CD4-positive, alpha-beta T cell treated with Interleukin-6 for 4 hours (primary cell): ENCODE measurements at regions not wholly inside any gene's neighbourhood (a gene's known extent, or its start where the extent isn't known, plus 50 kb on each side); places are given as distances from the start of the nearest gene placed in this dataset.

ENCODE experiments used
- DNase-seq: peaks from one replicate; pipeline ENCODE4 v3.0.0-alpha.2; 2020; ENCODE audit warnings: mixed read lengths

DNA sequence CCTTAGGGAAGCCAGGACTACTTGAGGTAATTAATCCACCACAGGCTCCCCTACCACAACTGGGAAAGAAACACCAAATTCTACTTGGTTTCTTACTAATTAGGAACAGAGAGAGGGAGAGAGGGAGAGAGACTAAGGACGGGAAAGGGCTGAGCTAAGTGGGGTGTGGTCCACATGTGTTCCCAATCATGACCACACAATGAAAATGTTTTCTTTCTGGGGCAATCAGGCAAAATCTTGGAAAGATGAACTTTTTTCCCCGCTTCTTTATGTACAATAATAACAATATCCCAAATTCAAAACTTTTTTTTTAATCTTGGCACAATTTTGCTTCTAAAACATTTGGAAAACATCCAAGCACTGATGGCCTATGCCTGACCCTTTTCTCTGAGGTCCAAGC lies 734.4 kb downstream of the MAFB start:
- DNase-seq: no peak

DNA sequence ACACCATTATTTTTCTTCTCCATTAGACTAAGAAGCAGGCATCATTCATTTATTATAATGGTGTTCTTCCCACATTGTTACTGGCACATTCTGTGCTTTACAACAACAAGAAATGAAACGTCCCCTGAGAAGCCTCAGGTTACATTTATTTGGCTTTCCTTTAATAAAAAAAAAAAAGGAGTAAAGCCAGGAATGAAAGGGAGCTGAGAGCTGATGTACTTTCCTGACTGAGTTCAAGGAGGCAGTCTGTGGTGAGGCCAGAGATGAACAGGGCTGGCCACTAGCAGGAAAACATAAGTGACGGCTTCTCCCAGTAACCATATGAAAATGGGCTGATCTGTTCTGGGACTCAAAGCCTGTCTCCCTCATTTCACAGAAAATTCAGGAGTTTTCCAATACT lies 742.1 kb downstream of the MAFB start:
- no peak for DNase-seq

DNA sequence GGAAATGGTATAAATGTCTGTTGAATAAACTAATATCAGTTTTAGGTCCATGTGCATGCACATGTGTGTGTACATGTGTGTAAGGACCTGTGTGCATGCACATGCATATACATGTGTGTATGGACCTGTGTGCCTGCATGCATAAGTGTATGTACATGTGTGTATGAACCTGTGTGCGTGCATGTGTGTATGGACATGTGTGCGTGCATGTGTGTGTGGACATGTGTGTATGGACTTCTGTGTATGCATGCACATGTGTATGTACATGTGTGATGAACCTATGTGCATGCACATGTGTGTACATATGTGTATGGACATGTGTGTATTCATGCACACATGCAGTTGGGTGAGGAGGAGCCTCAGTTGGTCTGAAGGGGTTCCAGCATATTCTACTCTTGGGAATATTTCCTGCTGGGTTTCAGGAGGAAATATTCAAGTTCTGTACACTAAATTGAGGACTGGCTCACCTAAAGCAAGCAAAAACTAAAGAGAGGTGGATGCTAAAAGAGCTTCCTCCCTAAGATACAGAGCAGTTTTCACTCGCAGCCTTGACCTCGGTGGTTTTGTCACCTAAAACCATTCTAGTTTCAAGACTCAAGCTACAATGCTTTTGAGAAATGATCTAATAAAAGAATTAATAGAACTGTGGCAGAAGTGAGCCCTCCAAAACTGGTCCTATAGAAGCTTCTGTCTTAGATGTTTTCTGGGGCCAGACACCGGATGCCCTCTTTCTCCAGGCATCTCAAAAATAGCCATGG lies 742.8 kb downstream of the MAFB start:
- no peak for DNase-seq

DNA sequence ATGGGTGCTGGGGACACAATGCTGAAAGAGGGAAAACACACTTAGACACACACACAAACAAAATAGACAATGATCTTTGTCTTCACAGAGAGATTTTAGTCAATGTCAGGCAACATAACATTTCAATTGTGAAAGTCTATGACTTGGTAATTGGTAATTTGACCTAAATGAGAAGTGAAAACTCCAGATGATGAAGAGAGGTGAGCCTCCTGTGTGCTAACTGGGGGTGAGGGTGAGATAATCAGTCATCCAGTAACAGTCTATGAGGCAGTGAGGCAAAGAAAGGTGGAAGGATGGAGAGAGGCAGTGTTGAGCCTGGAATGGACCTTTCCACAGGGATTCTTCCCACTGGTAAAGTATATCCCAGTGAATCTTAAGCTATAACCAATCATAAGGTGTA lies 744.2 kb downstream of the MAFB start:
- DNase-seq: no peak

DNA sequence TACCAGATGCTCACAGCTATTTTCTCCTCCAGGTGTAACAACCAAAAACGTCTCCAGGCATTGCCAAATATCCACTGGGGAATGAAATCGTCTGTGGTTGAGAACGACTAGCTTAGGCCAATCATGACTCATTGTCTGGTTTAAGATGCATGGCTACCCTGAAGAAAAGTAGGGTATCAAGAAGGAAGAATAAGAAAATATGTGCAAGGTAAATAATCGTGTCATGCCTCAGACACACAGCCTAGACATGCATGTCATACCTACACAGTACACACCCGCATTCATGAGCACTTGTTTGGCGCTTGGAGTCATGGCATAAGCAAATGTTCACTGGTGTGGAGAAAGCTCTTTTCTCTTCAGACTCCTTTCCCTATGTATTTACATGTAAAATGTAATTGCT lies 745.7 kb downstream of the MAFB start:
- DNase-seq: no peak

DNA sequence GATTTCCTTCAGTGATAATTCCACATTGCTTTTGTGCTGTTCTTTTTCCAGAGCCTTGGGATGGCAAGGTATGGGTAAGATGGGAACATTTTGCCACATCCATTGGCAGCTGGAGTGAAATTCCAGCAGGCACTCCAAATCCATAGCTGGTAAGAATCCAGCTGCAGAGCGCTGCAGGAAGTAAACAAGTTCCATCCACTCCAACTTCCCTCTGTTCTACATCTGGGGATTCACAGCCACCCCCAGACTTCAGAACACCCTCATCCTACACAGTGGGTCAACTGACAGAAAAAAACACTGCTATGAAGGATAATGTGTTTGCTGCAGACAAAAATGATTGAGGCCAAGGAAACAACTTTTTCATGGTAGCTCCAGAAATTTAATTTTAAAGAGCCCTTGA lies 747.8 kb downstream of the MAFB start:
- DNase-seq: no peak

DNA sequence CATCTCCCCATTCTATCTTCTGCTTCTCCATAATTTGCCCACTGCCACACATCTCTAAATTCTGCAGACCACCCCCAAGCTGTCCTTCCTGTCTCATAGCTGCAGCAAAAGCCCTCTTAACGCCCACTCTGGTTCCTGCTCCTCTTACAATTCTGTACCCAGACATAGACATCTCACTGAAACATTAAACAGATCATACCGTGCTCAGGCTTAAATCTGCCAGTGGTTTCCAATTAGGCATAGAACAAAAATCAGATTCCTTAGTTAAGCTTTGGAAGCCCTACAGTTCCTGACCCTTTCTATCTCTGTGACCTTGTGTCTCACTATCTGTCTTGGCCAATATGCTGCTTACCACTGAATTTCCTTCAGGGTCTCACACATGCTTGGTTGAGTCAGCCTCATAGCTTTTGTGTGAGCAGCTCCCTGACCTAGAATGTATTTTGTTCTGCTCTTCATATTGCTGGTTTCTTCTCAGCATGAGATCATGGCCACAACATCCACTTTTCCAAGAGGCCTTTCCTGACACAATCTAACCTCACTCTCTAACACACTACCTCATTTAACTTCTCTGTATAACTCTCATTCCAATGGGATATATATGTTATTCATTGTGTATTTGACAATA lies 749.7 kb downstream of the MAFB start:
- DNase-seq: no peak

DNA sequence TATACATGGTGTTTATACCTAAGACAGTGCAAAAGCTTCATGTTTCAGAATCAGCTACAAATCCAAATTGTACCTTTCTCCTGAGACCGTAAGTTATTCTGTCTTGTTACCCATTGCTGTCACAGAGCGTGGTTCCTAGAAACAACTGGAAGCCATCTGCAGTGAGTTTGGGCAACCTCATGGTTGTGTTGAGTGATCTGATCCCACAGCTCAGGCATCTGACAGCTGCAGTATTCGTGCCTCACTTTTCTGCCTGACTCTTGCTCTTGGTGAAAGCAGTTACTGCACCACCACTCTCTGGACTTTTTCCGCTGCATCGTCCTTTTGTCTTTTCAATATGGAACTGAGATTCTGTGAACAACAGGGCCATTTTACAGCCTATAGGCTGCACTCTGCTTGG lies 752.6 kb downstream of the MAFB start:
- no peak for DNase-seq

DNA sequence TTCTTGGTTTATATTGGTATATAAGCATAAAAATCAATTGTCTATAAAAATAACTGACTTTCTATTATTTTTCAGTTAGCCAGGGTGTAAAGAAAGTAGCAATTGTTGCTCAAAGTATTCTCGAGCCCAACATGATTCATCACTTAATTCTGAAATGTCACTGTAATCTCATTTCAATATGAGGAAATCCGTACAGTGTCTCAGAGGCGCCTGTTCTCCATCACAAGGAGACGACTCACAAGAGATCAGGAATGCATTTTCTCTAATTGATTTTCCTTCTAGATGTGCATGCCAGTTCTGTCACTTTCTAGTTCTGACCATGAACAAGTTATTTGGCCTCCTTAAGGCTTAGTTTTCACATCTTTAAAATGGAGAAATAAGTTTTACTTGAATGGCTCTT lies 753.1 kb downstream of the MAFB start:
- no peak for DNase-seq

DNA sequence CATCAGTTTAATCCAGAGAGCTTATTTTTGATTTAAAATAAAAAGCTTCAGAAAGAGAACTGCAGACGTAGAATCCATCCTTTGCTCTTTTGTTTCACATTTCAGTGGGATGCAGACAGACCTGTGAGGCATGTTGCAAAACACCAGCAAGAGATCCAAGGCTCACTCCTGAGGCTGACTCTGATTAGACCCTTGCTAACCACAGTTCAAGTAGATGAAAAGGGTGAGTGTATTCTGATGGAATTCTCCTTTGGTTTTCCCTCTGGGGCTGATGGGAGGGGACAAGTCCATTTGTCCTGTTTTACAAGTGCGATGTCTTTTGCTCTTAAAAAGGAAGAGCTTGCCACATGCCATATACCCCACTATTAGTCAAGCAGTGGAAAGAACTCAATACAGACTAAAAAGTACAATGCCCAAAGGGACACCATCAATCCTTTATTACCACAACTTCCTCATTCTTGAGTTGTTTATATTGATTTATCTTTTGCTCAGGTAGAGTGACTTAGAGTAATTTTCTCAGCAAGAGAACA lies 772.7 kb downstream of the MAFB start:
- no peak for DNase-seq

DNA sequence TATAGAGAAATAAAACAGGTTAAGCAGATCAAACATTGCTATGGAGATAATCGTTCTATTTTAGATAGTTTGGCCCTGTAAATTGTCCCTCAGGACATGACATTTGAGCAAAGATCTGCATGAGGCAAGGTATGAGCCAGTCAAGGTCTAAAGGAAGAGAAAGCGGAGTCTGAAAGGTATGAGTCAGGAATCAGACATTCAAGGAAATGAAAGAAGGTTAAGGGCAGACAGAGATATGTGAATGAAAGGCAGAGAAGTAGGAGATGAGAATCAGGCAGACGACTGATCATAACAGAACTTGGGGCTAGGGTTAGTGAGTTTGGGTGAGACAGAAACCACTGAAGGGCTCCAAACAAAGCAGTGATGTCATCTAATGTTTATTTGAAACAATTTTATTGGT lies 775.8 kb downstream of the MAFB start:
- no peak for DNase-seq

DNA sequence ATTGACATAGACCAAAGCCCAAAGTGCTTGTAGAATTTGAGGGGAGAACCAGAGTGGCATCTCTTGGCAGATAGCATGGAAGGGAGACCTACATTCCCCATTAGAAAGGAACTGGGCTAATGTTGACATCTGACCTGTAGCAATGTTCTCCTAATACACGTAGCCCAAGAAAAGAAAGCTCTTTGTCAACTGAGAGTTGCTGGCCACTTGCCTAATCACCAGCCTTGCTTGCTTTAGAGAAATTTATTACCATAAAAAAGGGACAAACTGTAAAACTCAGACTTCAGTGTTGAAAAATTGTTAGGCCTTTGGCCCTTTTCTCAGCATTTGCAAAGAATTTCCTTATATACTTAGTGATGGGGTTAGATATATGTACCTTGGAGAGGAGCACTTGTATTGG lies 777.5 kb downstream of the MAFB start:
- DNase-seq: no peak

DNA sequence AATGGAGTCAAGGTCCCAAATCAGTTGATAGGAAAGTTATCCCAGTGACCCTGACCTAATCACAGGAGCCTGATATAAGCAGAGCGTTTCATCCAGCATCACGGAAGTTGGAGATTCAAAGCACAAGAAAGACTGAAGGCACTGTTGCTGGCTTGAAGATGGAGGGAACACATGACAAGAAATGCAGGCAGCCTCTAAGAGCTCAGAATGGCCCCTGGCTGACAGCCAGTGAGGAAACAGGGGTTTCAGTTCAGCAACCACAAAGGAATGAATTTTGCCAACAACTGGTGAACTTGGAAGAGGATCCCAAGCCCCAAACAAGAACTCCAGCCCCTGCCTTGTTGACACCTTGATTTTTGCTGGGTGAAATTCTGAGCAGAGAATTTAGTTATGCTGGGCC lies 778.5 kb downstream of the MAFB start:
- DNase-seq: no peak

DNA sequence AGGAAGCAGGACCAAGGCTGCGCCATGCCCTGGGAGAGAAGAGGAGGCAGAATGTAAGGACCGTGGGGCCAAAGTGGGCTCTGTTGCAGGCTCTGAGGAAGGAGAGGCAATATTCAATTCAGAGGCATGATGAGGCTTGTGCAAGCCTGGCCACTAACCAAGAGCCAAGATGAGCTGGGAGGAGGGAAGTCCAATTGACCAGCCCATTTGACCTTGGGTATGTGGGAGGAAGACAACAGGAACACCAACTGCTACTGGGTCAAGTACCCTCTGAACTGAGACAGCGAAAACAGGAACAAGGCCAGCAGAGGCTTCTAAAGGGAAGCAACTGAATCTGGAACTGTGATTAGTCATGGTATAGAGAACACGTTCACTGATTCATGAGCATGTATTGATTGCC lies 779.6 kb downstream of the MAFB start:
- DNase-seq: no peak

DNA sequence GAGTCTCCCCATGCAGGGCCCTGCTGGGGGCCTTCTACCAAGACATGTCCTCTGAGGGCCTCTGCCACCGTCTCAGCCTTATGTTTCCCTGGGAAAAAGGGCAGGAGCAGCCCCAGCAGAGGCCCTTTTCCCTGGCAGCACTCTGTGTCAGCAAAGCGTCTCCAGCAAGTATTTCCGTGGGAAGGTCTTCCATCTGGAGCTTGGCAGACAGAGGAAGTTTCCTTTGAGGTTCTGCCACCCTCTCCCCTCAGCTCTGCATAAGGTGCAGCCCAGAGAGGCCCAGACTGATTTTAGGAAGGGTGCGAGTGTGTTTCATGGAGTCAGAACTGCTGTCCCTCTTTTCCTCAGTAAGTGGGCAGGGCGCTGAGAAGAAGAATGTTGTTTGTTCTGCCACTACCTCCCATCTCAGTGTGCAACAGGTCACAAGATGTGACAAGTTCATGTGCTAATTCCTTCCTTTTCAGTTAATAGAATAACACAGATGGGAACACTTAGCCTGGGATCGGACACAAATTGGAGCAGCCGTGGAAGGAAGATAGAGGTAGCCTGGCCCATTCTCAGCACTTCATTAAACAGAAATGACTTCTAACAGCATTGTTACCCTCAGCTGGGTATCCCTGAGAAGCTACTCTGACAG lies 784.4 kb downstream of the MAFB start:
- DNase-seq: no peak

DNA sequence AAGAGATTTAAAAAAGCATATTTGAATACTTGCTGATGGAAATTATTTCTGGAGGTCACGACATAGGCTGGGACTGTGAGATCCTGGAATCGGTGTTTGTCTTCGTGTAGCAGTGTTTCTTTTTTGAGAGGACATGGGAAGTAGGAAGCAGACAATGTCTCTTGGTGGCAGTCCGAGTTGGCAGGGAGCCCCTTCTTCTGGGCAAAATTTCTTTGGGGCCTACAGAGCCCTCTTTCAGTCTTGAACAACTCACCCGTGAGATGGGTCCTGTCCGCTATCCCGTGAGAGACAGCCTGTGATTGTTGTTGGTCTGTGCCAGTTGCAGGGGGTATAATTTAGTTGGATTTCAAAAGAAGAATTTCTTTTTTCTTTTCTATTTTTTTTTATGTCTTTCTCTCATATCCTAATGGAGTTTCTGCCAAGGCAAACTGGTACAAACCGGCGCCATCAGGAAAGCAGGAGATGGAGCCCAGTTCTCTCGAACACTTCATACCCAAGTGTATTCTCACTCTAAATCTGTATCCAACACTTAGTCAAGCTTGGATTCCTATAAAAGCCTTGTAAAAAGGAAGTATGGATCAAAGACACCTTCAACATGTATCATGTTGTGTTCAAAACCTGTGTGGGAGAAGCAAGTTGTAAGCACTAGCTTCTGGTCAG lies 785.1 kb downstream of the MAFB start:
- no peak for DNase-seq

DNA sequence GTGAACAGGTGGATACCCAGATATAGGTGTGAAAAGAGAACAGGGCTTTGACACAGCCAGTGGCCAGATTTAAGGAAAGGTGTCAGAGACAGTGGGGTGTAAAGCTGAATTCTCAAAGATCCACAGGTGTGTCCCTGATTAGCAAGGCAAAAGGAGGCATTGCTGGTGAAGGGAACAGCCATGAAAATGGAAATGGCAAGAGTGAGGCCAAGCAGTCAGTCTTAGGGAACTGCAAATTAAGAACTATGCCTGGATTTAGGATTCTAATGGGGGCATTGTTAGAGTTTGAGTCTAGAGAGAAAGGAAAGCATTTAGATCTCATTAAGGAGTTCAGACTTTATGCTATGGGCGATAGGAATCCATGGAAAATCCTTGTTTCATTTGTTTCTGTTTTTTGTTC lies 789.2 kb downstream of the MAFB start:
- no peak for DNase-seq

DNA sequence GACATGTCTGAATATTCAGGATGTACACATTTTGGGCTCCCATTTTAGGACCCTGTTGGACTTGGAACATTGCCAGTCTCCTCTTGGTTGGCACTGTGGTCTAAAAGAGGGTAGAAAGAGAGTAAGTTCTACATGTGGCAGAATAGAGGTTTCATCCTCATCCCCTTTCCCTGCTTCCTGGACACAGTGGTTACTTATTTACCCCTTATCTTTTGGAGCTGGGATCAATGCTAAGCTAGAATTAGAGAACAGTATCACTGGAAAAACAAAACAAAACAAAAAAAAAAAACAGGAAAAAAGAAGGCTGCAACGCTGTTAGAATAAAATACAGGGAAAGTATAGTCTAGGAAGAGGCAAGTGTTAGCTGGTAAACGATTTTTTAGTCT lies 790.6 kb downstream of the MAFB start:
- no peak for DNase-seq

DNA sequence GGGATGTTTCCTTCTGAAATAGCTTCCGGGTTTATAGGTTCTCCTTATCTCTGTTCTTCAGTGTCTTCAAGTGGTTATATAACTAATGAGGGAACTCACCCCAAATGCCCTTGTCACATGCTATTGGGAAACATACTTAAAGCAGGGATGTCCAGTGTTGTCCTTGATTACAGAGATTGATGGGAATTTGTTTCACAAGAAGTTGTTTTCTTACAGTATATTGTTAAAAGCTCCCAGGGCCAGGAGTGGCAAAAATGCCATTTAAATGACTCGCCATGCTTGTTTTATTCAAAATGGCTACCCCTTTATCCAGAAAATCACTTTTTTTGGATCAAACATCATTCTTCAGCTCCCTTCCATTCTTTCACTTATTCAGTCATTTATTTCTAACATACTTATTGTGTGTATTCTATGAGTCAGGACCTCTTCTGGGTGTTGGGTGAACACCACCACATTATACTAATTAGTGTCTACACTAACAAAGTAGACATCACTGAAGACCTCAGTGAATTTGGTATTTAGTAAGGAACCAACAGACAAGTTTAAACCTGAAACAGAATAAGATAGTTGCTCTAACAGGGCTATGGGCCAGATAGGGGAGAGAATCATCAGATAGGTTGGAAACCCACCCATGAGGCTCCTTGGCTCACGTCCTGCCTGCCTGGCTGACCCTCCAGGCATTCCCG lies 791.1 kb downstream of the MAFB start:
- DNase-seq: no peak

DNA sequence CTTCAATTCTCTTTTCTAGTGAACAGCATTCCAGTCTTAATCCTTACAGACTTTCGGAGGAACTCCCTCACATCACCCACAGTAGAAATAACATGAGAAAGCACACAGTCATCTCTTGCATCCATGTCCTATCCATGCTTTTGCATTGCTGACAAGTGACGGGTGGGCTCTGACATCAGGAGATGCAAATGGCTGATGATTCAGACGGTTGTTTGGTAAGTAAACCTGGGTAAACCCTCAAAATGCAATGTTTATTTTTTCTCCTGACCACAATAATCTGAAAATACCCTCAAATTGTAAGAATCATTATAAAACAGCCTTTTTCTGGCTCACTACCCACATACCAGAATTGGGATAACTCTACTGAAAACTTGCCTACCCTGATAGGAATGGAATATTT lies 792.0 kb downstream of the MAFB start:
- DNase-seq: no peak

DNA sequence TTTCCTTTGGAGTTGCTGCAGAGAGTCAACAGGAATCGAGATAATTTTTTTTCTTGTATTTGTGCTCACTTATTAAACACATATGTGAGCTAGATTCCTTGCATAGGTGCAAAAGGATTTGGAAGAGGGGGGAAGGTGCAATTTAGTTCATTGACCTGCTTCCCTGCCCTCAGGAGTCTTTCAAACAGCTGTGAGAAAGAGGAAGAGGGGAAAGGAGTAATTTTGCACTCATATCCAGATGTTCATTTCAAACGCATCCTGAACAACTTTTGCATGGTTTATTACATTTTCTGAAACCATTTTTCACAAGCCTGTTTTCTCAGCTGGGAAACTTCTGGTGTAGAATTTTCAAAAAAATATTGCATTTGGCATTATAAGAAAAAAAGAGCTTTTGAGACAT lies 795.0 kb downstream of the MAFB start:
- DNase-seq: no peak

DNA sequence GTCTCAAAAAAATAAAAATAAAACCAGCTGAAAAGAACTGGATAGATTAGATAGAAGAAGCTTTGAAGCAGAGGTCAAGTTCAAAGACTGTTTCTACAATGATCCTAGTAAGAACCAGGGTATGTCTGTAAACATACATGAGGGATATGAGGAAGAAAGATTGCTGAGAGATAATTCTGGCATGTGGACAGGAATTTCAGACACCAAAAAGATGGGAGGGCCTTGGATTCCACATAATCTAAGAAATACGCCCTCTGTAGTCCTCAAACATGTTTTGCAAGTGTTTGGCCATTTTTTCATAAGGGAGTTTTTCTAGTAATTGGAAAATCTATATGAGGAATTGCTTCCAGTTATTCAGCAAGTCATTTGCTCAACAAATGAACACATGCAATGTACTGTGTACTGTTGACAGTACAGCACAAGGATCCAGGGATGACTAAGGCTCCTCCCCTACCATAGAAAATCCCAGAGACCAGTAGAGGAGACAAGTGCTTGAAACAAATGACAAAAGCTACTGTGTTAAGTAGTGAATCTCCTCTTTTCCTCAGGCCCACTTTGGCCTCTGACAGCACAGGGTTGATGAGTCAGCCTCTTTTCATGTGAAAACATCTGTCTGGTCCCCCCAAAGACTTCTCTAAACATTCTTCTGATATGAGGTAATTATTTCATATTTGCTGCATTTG lies 795.9 kb downstream of the MAFB start:
- no peak for DNase-seq

DNA sequence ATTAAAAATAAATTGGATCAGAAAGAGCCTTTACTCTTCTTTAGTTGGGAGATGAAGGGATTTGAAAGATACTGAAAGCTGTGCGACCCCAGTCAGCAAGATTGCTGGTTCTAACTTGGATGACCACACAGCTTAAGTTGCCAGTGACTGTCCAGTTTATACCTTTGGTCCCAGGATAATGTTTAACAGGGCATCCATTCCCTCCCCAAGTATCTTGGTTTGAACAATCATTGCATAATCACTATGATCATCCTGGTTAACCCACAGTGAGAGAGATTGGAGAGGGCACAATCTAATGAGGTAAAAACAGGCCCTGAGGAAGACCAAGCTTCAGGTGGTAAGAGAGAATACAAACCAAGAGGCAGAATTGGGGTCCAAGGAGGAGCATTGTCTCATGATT lies 798.3 kb downstream of the MAFB start:
- no peak for DNase-seq
